HG03175 (cell line): ENCODE measurements at regions not wholly inside any gene's neighbourhood (a gene's known extent, or its start where the extent isn't known, plus 50 kb on each side); places are given as distances from the start of the nearest gene placed in this dataset.
"Not testable (repeated sequence)": the region's sequence is repeated elsewhere in the genome, so short reads cannot be mapped to it uniquely, and the experiment has no call there.

ENCODE experiments used
- ATAC-seq: cut with Tn5 transposase; IDR thresholded peaks from one replicate; pipeline ENCODE4 v1.9.1; 2021; ENCODE audit warnings: mild to moderate bottlenecking, moderate library complexity; ENCODE audit not compliant: unreplicated experiment

DNA sequence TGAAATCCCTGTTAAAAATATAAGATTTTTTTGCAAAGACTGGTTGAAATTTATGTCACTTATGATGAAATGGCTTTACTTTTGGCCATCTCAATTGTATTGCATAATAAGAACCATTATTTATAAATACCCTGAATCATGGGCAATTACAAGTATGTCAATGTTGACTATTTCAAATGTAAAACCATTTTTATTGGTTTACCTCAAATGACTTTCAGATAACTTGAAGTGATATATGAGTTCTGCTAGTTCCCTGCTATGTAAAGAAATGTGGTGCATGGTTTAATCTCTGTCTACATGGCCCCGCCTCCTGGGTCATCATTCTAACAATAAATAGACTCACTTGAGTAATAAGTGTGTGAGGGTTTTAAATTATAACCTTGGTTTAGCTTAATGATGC lies 275.6 kb upstream of the PREP start:
- no peak for ATAC-seq

DNA sequence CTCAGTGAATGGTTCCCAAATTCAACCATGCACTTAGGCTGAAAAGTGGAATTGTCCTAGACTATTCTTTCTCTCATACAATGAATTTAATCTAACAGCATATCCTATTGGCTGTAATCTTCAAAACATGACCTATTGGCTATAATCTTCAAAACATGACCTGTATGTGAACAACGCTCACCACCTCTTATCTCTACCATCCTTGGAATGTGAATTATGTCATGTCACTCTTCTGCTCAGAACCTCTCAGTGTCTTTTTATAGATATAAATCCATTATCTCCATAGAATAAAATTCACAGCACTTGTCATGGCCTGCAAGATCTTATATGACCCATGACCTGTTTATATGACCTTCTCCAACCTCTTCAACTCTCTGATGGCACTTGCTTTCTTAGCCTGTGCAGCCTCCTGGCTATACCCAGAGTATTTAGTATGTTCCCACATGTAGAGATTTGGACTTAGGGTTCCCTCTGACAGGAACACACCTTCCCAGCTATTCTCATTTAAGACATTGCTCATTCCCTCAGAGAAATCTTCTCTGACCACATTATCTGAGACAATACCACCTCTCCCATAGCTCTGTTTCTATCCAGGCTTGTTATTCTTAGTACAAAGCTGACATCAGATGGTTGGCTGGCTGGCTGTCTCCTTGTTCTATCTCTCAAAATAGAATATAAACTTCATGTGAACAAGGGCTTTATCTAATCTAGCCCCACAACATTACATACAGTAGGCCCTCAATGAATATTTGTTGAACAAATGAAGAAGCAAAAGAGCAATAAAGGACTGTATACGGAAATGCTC lies 275.0 kb upstream of the PREP start:
- ATAC-seq = no peak

DNA sequence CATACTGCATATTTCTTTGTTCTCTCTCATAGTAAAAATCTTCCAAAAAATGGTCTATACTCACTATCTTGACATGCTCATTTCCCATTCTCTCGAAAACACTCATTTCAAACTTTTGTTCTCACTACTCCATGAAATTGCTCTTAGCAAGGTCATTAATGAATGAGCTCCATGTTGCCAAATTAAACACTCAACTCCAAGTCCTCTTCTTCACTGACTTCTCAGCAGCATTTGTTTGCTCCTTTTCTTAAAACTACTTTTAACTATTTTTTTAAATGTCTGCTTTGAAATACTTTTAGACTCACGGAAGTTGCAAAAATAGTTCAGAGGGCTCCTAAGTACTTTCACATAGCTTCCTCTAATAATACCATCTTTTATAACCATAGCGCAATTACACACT lies 274.0 kb upstream of the PREP start:
- no peak for ATAC-seq

DNA sequence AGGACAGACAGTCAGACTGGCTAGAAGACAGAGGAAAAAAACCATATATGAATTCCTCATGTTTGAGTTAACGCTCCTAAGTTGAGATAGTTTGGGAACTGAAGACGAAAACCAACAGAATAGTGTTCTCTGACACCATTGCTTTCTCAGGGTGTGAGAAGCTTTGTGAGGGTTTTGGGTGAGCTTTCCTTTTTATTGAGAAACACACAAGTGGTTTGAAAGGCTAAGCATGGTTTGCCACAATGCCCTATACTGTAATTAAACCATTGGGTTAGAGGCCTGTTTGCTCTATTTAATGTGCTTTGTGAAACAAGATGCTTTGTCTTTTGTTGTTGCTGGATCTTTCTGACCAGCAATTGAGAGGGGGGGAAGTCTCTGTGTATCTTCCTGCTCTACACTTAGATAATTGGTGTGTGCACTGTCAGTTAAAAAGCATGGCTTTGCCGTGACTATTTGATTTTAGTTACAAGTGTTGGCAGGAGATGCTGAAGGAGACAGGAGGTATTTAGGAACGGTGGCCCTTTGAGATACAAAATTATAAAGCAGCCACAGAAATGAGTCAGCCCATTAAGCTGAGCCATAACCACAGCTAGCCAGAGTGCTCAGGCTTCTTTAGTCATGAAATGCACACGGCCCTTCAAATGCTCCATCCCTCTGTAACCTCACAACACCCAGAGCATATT lies 273.0 kb upstream of the PREP start:
- ATAC-seq = no peak

DNA sequence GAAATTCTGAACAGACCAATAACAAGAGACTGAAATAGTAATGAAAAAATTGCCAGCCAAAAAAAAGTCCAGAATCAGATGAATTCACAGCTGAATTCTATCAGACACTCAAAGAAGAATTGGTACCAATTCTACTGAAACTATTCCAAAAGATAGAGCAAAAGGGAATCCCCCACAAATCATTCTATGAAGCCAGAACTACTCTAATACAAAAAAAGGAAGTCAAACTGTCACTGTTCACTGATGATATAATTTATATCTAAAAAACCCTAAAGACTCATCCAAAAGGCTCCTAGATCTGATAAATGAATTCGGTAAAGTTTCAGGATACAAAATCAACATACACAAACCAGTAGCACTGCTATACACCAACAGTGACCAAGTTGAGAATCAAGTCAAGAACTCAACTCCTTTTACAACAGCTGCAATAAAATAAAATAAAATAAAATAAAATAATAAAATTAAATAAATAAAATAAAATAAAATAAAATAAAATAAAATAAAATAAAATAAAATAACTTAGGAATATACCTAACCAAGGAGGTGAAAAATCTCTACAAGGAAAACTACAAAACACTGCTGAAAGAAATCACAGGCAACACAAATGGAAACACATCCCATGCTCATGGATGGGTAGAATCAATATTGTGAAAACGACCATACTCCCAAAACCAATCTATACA lies 270.1 kb upstream of the PREP start:
- ATAC-seq = not testable (repeated sequence)

DNA sequence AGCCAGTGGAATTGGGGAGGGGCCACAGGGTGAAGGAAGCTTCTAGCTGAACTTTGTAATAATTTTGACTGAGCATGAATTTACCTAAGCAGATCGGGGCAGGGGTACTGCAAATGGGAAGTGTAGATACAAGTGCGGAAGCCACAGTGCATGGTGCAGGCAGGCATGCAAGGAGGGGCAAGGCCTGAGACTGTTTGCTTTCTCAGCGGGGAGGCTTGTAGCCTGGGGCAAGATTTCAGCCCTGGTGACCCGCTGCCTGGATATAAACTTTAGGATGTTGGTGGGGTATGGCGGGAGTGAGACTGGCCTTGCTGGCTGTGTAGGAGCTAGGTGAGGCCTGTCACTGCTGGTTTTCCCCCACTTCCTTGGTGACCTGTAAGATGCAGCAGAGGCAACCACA lies 266.4 kb upstream of the PREP start:
- ATAC-seq = no peak

DNA sequence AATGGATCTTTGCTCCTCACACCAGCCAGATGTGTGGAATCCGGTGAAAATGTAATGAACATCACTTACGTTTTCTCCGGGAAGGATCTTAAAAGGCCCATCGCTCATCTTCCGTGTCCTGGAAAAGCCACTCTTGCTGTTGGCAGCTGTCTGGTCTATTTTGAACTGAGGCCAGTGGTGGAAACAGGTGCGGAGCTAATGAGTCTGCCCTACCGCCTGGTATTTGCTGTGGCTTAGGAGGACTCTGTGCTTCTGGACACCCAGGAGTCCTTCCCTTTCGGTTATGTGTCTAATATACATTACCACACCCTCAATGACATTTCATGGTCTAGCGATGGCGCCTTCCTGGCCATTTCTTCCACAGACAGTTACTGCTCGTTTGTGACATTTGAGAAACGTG lies 264.2 kb upstream of the PREP start:
- no peak for ATAC-seq

DNA sequence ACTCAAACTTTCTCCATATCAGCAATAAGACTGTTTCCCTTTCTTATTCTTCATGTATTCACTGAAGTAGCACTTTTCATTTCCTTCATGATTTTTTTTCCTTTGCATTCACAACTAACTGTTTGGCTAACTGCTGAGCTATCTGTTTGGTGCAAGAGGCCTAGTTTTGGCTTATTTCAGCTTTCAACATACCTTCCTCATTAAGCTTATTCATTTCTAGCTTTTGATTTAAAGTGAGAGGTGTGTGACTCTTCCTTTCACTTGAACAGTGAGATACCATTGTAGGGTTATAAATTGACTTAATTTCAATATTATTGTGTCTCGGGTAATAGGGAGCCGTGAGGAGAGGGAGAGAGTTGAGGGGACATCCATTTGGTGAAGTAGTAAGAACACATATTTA lies 262.0 kb upstream of the PREP start:
- no peak for ATAC-seq

DNA sequence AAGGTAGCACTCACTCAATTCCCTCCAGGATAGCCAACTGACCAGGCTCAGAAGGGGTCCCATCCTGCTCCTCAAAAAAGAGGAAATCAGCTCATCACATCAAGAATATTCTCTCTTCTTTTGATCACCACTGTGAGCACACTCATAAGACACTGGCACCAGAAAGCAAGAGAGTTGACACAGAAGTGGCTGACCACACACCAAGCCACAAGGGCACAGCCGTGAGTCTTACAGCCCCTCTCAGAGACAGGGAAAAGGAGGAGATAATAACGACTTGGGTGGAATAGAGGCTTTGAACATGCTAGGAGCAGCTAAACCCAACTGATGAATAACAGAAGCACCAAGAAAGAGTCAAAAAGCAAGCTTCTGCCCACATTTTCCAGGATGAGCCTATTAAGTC lies 249.1 kb upstream of the PREP start:
- ATAC-seq = no peak

DNA sequence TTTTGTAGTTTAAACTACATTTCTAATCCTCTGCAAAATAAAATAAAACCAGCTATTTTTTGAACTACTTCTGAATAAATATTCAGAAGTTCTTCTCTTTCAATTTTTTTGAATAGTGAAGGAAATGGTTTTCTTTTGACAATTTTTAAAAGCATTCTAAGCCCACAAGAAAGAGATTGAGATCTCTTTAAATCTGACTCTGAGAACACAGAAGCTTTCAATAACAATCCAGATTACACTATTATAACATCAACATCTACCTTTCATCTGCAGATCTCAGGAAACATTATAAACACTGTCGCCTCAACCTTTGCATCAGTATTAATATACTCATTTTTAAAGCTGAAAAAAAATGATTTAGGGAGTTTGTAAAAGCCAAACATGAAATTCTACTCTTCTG lies 247.5 kb upstream of the PREP start:
- no peak for ATAC-seq

DNA sequence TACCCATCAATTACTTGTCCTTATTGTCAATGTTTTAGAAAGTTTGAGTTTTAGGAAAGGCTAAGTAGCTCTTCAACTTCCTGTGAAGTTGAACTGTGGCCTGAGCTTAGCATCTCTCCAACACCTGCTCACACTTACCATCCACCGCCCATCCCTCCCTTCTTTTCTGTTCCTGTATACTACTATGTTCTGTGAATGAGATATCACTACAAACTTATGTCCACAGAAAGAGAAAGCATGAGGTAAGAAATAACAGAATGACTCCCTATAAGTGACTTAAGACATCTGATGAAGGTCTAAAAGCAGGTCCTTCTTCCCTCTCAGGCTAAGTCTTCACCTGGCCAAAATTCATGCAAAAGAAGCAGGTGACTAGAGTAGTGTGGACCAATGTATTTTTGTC lies 246.3 kb upstream of the PREP start:
- no peak for ATAC-seq

DNA sequence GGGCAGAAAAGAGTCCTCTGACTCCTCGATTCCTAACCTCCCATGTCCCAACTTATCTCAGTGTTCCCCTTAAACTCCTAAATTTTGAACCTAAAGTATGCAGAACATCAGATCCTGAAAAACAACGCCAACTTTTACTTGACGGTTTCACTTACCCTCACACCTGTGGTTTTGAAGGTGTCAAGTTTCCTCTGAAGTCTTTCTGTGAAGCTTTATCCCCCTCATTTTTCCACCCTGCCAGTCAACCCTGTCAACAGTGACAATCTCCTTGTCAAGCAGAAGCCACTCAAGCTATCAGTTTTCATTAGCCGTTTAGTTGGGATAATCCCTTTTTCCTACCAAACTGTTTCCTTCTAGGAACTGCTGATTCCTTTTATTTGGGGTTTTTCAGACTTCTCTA lies 245.4 kb upstream of the PREP start:
- ATAC-seq = no peak

DNA sequence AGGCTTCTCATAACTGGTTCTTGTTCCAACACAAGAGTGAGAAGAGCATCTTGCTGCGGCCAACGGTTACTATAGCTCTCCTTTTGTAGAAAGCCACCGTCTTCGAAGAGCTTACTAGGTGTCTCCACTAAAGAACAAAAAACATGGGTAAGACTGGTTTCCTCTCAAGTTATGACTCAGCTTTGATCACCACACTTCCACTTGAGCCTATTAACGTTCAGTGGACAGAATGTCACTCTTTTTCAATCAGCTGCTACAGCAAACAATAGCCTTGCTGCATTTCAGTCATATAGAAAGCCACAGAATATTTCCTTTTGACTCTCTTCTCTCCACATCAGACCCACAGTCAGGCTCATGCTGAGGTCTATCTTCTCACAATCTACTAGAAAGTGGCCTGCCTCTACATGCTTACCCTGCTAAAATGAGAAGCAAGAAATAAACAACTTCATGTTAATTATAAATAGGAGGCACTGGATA lies 243.5 kb upstream of the PREP start:
- peak; percentile 87 for ATAC-seq

DNA sequence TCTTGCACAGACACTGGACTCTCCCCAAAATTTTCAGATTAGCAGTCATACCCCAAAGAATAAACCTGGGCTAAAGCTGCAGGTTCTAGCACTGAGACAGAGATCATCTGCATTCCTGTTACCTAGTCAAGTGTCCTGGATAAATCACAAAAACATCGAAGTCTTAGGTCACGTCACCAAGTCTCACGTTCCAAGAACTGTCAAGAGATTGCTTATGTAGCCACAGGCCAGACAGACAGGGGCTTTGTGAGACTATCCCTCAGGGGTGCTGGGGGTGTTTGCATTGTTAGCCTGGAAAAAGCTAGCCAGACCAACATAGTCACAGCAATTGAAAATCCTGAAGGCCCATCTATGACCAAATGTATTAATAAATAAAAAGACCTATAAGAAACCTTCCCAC lies 243.1 kb upstream of the PREP start:
- no peak for ATAC-seq

DNA sequence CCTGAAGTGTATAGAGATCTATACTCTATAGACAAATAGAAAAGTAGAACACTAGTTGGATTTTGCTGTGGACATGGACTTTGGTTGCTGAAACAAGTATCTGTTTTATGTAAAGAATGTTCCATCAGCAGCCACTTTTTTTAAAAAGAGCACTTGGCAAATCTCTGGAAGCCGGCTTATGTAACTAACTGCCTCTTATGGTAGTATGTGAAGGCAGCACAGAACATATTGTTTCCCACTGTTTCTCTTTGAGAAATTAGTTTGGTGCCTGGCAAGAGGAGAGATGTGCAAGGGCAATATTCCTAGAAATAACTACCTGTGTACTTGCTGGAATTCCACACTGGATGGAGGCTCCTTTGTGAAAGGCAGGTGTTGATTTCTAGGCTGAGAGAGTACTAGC lies 242.3 kb upstream of the PREP start:
- no peak for ATAC-seq

DNA sequence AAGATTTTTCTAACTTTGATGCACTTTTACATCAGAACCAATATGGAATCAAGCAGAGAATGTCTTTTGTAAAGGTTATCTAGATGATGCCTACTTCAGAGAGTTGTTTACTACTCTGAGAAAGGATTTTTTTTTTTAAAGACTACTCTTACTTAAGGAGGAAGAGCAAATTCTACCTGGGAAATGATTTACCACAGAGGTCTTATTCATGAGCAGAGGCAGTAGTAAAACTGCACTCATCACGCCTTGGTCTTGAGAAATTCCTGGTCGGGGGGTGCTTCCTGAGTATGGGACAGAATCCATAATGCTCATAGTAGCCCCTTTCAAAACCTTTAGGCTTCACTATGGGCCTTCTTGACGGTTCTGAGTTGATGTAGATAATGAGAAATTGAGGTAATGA lies 241.8 kb upstream of the PREP start:
- ATAC-seq = no peak

DNA sequence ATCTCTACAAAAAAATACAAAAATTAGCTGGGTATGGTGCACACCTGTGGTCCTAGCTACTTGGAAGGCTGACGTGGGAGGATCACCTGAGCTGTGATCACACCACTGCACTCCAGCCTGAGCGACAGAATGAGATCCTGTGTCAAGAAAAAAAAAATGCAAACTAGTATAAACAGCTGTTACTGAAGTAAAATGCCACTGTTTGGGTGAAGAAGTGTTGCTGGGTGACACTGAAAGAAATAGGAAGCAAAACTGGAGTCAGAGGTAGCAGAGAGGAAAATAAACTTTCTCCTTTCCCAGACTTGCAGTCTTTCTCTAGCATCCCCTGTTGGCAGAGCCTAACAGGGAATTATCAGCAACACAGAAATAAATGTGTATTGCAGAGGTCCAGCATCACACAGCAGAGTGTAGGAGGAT lies 241.2 kb upstream of the PREP start:
- ATAC-seq = peak; percentile 31

DNA sequence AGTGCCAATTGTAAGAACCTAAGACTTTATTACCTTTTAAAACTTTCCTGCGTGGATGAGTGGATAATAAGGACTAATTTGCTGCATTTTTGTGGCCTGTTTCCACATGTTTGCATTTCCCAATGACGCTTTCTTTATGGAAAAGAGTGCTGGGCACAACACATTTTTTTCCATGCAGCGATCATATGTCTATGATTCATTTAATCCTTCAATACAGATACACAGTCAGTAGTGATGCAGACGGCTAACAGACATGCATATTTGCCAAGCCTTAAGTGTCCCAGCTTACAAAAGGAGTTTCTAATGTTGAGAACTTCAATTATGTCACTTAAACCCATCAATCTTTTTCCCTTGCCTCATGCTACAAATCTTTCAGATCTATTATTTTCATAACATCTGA lies 239.8 kb upstream of the PREP start:
- no peak for ATAC-seq

DNA sequence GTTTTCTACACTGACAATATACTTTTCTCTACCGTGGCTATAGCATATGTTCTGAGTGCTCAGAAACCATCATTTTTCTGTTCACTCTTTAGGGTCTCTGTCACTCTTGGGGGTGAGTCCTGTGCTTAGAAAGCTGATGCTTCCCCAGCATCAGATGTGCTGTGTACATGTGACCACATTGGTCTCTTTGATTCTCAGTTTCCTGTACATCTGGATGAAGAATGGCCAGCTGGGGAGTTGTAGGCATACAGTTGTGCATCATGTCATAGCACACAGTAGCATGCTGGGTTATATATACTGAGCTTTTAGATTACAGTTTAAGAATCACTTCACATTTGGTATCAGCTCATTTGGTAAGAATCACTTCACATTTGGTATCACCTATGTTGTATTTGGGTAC lies 238.6 kb upstream of the PREP start:
- no peak for ATAC-seq

DNA sequence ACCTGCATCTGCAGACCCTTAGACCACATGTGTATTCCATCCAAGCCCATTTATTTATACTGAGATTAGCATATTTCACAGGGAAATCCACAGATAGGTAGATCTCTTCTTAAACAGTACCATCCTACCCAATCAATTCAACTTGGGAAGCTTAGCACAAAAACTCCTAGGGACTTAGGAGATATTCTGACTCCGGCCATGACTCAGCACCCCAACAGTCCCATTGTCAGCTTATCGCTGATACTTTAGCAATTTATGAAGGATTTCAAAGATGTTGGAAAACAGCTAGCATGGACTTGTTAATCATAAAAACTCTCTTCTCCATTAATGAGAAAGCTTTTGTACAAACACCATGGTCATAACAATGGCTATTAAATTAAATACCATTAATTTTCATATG lies 236.2 kb upstream of the PREP start:
- no peak for ATAC-seq

DNA sequence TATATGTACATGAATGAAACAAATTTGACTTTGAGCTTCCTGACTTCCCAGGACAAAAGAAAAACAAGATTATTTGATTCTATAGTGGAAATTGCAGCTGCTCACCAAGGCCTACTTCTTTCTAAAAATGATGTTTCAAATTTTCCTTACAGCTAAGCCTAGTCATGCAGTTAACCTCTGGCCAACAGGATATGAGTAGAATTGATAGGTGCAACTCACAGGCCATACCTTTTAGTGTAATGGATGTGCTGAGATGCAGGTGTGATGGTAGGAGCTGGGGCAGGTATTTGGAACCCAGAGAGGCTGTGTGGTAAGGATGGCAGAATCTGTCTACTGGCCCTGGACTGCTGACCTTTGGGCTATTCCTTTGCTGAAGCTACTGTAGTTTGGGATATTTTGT lies 230.9 kb upstream of the PREP start:
- ATAC-seq = no peak
